ENCODE measurements at regions not wholly inside any gene's neighbourhood (a gene's known extent, or its start where the extent isn't known, plus 50 kb on each side); places are given as distances from the start of the nearest gene placed in this dataset.

GRCh38 chr13:30845297-30846214 is 60.5 kb upstream of the MEDAG start:
- H3K27ac ChIP-seq (ENCODE audit: low read depth, low read length): no peak overlapping the region
- H3K9me3 ChIP-seq (ENCODE audit: control insufficient read depth, insufficient read depth, low read depth, low read length): peaks cover 32% of the 10 kb centered on the region
- no peak overlapping the region for H3K4me3 ChIP-seq (ENCODE audit: low read depth, low read length)
- no peaks in the 10 kb centered on the region for H3K36me3 ChIP-seq (ENCODE audit: control insufficient read depth, insufficient read depth, low read length)
- H3K4me1 ChIP-seq (ENCODE audit: control insufficient read depth, insufficient read depth, low read length): peaks cover 4% of the 10 kb centered on the region; the same call in 1 of the 2 replicates
- H3K9ac ChIP-seq (ENCODE audit: low read length): no peak overlapping the region
- H3K27me3 ChIP-seq (ENCODE audit: control insufficient read depth, insufficient read depth, low read length): no peaks in the 10 kb centered on the region

- Histone ChIP-seq H3K4me1 (ENCODE audit: control insufficient read depth, insufficient read depth, low read length) (peaks cover 4% of the 10 kb centered on the region; the same call in 1 of the 2 replicates), H3K27me3 (ENCODE audit: control insufficient read depth, insufficient read depth, low read length) (no peaks in the 10 kb centered on the region), H3K9me3 (ENCODE audit: control insufficient read depth, insufficient read depth, low read depth, low read length) (peaks cover 28% of the 10 kb centered on the region), H3K4me3 (ENCODE audit: low read depth, low read length) (no peak overlapping the region), H3K36me3 (ENCODE audit: control insufficient read depth, insufficient read depth, low read length) (no peaks in the 10 kb centered on the region), H3K27ac (ENCODE audit: low read depth, low read length) (no peak overlapping the region), H3K9ac (ENCODE audit: low read length) (no peak overlapping the region)
These were observed 59.8 kb upstream of the MEDAG start for GRCh38 chr13:30846311-30846710.

- Histone ChIP-seq H3K4me3 (ENCODE audit: low read depth, low read length) (no peak overlapping the region), H3K27me3 (ENCODE audit: control insufficient read depth, insufficient read depth, low read length) (no peaks in the 10 kb centered on the region), H3K27ac (ENCODE audit: low read depth, low read length) (no peak overlapping the region), H3K4me1 (ENCODE audit: control insufficient read depth, insufficient read depth, low read length) (peaks cover 4% of the 10 kb centered on the region; the same call in 1 of the 2 replicates), H3K9me3 (ENCODE audit: control insufficient read depth, insufficient read depth, low read depth, low read length) (peaks cover 28% of the 10 kb centered on the region), H3K9ac (ENCODE audit: low read length) (no peak overlapping the region), H3K36me3 (ENCODE audit: control insufficient read depth, insufficient read depth, low read length) (no peaks in the 10 kb centered on the region)
These were observed 59.2 kb upstream of the MEDAG start for GRCh38 chr13:30846866-30847265.

- Histone ChIP-seq H3K27me3 (ENCODE audit: control insufficient read depth, insufficient read depth, low read length) (no peaks in the 10 kb centered on the region), H3K9me3 (ENCODE audit: control insufficient read depth, insufficient read depth, low read depth, low read length) (peaks cover 21% of the 10 kb centered on the region), H3K4me1 (ENCODE audit: control insufficient read depth, insufficient read depth, low read length) (peaks cover 4% of the 10 kb centered on the region; the same call in 1 of the 2 replicates), H3K27ac (ENCODE audit: low read depth, low read length) (no peak overlapping the region), H3K36me3 (ENCODE audit: control insufficient read depth, insufficient read depth, low read length) (no peaks in the 10 kb centered on the region), H3K9ac (ENCODE audit: low read length) (no peak overlapping the region), H3K4me3 (ENCODE audit: low read depth, low read length) (no peak overlapping the region)
These were observed 58.3 kb upstream of the MEDAG start for GRCh38 chr13:30847650-30848307.

GRCh38 chr13:30848332-30849027 is 57.6 kb upstream of the MEDAG start:
- Histone ChIP-seq H3K9ac (ENCODE audit: low read length) (no peak overlapping the region), H3K4me1 (ENCODE audit: control insufficient read depth, insufficient read depth, low read length) (peaks cover 4% of the 10 kb centered on the region; the same call in 1 of the 2 replicates), H3K9me3 (ENCODE audit: control insufficient read depth, insufficient read depth, low read depth, low read length) (peaks cover 14% of the 10 kb centered on the region), H3K27ac (ENCODE audit: low read depth, low read length) (no peak overlapping the region), H3K27me3 (ENCODE audit: control insufficient read depth, insufficient read depth, low read length) (no peaks in the 10 kb centered on the region), H3K36me3 (ENCODE audit: control insufficient read depth, insufficient read depth, low read length) (no peaks in the 10 kb centered on the region), H3K4me3 (ENCODE audit: low read depth, low read length) (no peak overlapping the region)

- peaks cover 4% of the 10 kb centered on the region; the same call in 1 of the 2 replicates for H3K4me1 ChIP-seq (ENCODE audit: control insufficient read depth, insufficient read depth, low read length)
- no peak overlapping the region for H3K4me3 ChIP-seq (ENCODE audit: low read depth, low read length)
- no peaks in the 10 kb centered on the region for H3K27me3 ChIP-seq (ENCODE audit: control insufficient read depth, insufficient read depth, low read length)
- H3K36me3 ChIP-seq (ENCODE audit: control insufficient read depth, insufficient read depth, low read length): no peaks in the 10 kb centered on the region
- peaks cover 5% of the 10 kb centered on the region for H3K9me3 ChIP-seq (ENCODE audit: control insufficient read depth, insufficient read depth, low read depth, low read length)
- H3K27ac ChIP-seq (ENCODE audit: low read depth, low read length): no peak overlapping the region
- no peak overlapping the region for H3K9ac ChIP-seq (ENCODE audit: low read length)
These were observed 56.5 kb upstream of the MEDAG start for GRCh38 chr13:30849611-30850010.

GRCh38 chr13:30850204-30850866 is 55.7 kb upstream of the MEDAG start:
- H3K9me3 ChIP-seq (ENCODE audit: control insufficient read depth, insufficient read depth, low read depth, low read length): peaks cover 5% of the 10 kb centered on the region
- no peak overlapping the region for H3K4me3 ChIP-seq (ENCODE audit: low read depth, low read length)
- no peak overlapping the region for H3K27ac ChIP-seq (ENCODE audit: low read depth, low read length)
- no peak overlapping the region for H3K9ac ChIP-seq (ENCODE audit: low read length)
- H3K27me3 ChIP-seq (ENCODE audit: control insufficient read depth, insufficient read depth, low read length): no peaks in the 10 kb centered on the region
- H3K4me1 ChIP-seq (ENCODE audit: control insufficient read depth, insufficient read depth, low read length): peaks cover 4% of the 10 kb centered on the region; the same call in 1 of the 2 replicates
- H3K36me3 ChIP-seq (ENCODE audit: control insufficient read depth, insufficient read depth, low read length): no peaks in the 10 kb centered on the region

- H3K36me3 ChIP-seq (ENCODE audit: control insufficient read depth, insufficient read depth, low read length): no peaks in the 10 kb centered on the region
- H3K4me1 ChIP-seq (ENCODE audit: control insufficient read depth, insufficient read depth, low read length): peaks cover 7% of the 10 kb centered on the region; the same call in 1 of the 2 replicates
- H3K4me3 ChIP-seq (ENCODE audit: low read depth, low read length): no peak overlapping the region
- H3K9ac ChIP-seq (ENCODE audit: low read length): no peak overlapping the region
- no peak overlapping the region for H3K27ac ChIP-seq (ENCODE audit: low read depth, low read length)
- H3K9me3 ChIP-seq (ENCODE audit: control insufficient read depth, insufficient read depth, low read depth, low read length): peaks cover 5% of the 10 kb centered on the region
- H3K27me3 ChIP-seq (ENCODE audit: control insufficient read depth, insufficient read depth, low read length): no peaks in the 10 kb centered on the region
These were observed 55.2 kb upstream of the MEDAG start for GRCh38 chr13:30850867-30851211.

- Histone ChIP-seq H3K9ac (ENCODE audit: low read length) (no peak overlapping the region), H3K27ac (ENCODE audit: low read depth, low read length) (no peak overlapping the region), H3K4me3 (ENCODE audit: low read depth, low read length) (no peak overlapping the region), H3K9me3 (ENCODE audit: control insufficient read depth, insufficient read depth, low read depth, low read length) (peaks cover 4% of the 10 kb centered on the region), H3K36me3 (ENCODE audit: control insufficient read depth, insufficient read depth, low read length) (no peaks in the 10 kb centered on the region), H3K27me3 (ENCODE audit: control insufficient read depth, insufficient read depth, low read length) (no peaks in the 10 kb centered on the region), H3K4me1 (ENCODE audit: control insufficient read depth, insufficient read depth, low read length) (peaks cover 11% of the 10 kb centered on the region; the same call in 1 of the 2 replicates)
These were observed 54.4 kb upstream of the MEDAG start for GRCh38 chr13:30851697-30852096.

GRCh38 chr13:30855569-30855968 is 50.5 kb upstream of the MEDAG start:
- Histone ChIP-seq H3K9me3 (ENCODE audit: control insufficient read depth, insufficient read depth, low read depth, low read length) (peaks cover 7% of the 10 kb centered on the region; the same call in 1 of the 2 replicates), H3K4me1 (ENCODE audit: control insufficient read depth, insufficient read depth, low read length) (peaks cover 7% of the 10 kb centered on the region; the same call in 1 of the 2 replicates), H3K9ac (ENCODE audit: low read length) (no peak overlapping the region), H3K27ac (ENCODE audit: low read depth, low read length) (no peak overlapping the region), H3K4me3 (ENCODE audit: low read depth, low read length) (no peak overlapping the region), H3K27me3 (ENCODE audit: control insufficient read depth, insufficient read depth, low read length) (peaks cover 5% of the 10 kb centered on the region; the same call in 1 of the 2 replicates), H3K36me3 (ENCODE audit: control insufficient read depth, insufficient read depth, low read length) (no peaks in the 10 kb centered on the region)

All from HUES6 (cell line).